Tibial nerve (tissue), 4 donors: ENCODE measurements at regions not wholly inside any gene's neighbourhood (a gene's known extent, or its start where the extent isn't known, plus 50 kb on each side); places are given as distances from the start of the nearest gene placed in this dataset.

Experiments
- DNase-seq, 2 donors: peaks; one replicate each; pipeline ENCODE4 v3.0.0-alpha.2; 2019; ENCODE audit warnings: low spot score in 2 of 2
- H3K27ac ChIP-seq, 4 donors: fragments of 200-600 bp; sonication (generic) in 3 of 4; one replicate each; pipeline ENCODE4 v1.5.1; 2017 to 2019; ENCODE audit warnings: mild to moderate bottlenecking in 1 of 4
- H3K27me3 ChIP-seq, 2 donors: fragments of 200-600 bp; sonication (generic) in 1 of 2; one replicate each; pipeline versions ENCODE4 v1.5.1 to v1.6.0; 2017 to 2019
- H3K36me3 ChIP-seq, 3 donors: fragments of 200-600 bp; sonication (generic); one replicate each; pipeline ENCODE4 v1.5.1; 2018 to 2019
- H3K4me1 ChIP-seq, 4 donors: fragments of 200-600 bp; sonication (generic) in 3 of 4; one replicate each; pipeline ENCODE4 v1.5.1; 2017 to 2019
- H3K4me3 ChIP-seq, 4 donors: fragments of 200-600 bp; sonication (generic) in 3 of 4; one replicate each; pipeline ENCODE4 v1.5.1; 2017 to 2019; ENCODE audit warnings: mild to moderate bottlenecking in 1 of 4, moderate library complexity in 1 of 4
- H3K9me3 ChIP-seq, 4 donors: fragments of 200-600 bp; sonication (generic) in 3 of 4; one replicate each; pipeline ENCODE4 v1.5.1; 2017 to 2019
- EP300 ChIP-seq, 2 donors: sonication (generic); formaldehyde crosslinking; IDR thresholded peaks; one replicate each; pipeline ENCODE4 v1.6.1; 2017; ENCODE audit warnings: antibody characterized with exemption in 2 of 2, mild to moderate bottlenecking in 1 of 2
- POLR2A ChIP-seq, 2 donors: fragments of 450-650 bp; IDR thresholded peaks; one replicate each; pipeline ENCODE4 v1.6.1; 2017; ENCODE audit warnings: antibody characterized with exemption in 2 of 2, mild to moderate bottlenecking in 2 of 2, moderate library complexity in 2 of 2
- WGBS, 2 donors: methylation state at CpG; one replicate each; pipeline ENCODE4 v1.1.5; 2018; 5-methylcytosine and 5-hydroxymethylcytosine counted together
- TF ChIP-seq, protein P1 (sequence below), 5 experiments: fragments of 200-600 bp in 3 of 5; fragments of 450-650 bp in 2 of 5; sonication (generic) in 3 of 5; IDR thresholded peaks; one replicate each; pipeline ENCODE4 v1.5.1; 2016 to 2019; ENCODE audit warnings: antibody characterized with exemption in 5 of 5, mild to moderate bottlenecking in 3 of 5, moderate library complexity in 2 of 5

- 54 to 56% methylated on average over 6 of the region's 6 CpGs for WGBS, 2 donors
- Histone ChIP-seq H3K4me3 (no peak overlapping the region), H3K27ac (no peak overlapping the region), H3K36me3 (no peaks in the 10 kb centered on the region), H3K27me3 (no peaks in the 10 kb centered on the region), H3K9me3 (peaks cover 0 to 7% (median 0%) of the 10 kb centered on the region in 4 donors), H3K4me1 (no peaks in the 10 kb centered on the region)
- no peak for DNase-seq
- TF ChIP-seq EP300 (IDR thresholded peaks at IDR 0.05) = no peak
- TF ChIP-seq POLR2A (IDR thresholded peaks at IDR 0.05) = no peak
- TF ChIP-seq, protein P1, sequence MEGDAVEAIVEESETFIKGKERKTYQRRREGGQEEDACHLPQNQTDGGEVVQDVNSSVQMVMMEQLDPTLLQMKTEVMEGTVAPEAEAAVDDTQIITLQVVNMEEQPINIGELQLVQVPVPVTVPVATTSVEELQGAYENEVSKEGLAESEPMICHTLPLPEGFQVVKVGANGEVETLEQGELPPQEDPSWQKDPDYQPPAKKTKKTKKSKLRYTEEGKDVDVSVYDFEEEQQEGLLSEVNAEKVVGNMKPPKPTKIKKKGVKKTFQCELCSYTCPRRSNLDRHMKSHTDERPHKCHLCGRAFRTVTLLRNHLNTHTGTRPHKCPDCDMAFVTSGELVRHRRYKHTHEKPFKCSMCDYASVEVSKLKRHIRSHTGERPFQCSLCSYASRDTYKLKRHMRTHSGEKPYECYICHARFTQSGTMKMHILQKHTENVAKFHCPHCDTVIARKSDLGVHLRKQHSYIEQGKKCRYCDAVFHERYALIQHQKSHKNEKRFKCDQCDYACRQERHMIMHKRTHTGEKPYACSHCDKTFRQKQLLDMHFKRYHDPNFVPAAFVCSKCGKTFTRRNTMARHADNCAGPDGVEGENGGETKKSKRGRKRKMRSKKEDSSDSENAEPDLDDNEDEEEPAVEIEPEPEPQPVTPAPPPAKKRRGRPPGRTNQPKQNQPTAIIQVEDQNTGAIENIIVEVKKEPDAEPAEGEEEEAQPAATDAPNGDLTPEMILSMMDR (IDR thresholded peaks at IDR 0.05) = no peak
Measured at GRCh38 chr13:109500146-109500773, 286.1 kb downstream of the IRS2 start.

- H3K9me3 ChIP-seq = no peaks in the 10 kb centered on the region
- H3K27ac ChIP-seq = no peak overlapping the region
- no peak for DNase-seq
- H3K4me3 ChIP-seq = no peak overlapping the region
- TF ChIP-seq POLR2A (IDR thresholded peaks at IDR 0.05) = no peak
- no peaks in the 10 kb centered on the region for H3K27me3 ChIP-seq
- no peaks in the 10 kb centered on the region for H3K4me1 ChIP-seq
- no peaks in the 10 kb centered on the region for H3K36me3 ChIP-seq
- 94 to 97% methylated on average over 10 of the region's 10 CpGs for WGBS, 2 donors
Measured at GRCh38 chr13:109497917-109498316, 288.5 kb downstream of the IRS2 start.

DNA sequence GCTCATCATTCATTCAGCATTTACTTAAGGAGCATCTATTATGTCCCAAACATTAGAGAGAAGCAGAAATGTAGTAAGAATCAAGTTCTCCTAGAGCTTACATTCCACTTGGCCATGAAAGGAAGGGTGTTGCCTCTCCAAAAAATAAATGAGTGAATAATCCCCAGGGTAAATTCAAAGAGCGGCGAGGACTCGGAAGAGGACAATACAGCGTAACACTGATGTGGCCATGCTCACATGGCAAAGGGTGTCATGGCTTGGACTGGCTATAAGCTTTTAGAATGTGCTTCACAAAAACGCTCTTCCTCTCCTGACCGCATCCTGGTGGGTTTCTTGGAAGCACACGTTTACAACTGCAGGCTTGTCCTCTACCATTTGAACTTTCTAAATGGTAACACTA lies 290.2 kb downstream of the IRS2 start:
- H3K36me3 ChIP-seq = no peaks in the 10 kb centered on the region
- no peaks in the 10 kb centered on the region for H3K4me1 ChIP-seq
- no peak for TF ChIP-seq POLR2A (IDR thresholded peaks at IDR 0.05)
- TF ChIP-seq EP300 (IDR thresholded peaks at IDR 0.05) = no peak
- TF ChIP-seq, protein P1 (IDR thresholded peaks at IDR 0.05) = no peak
- H3K9me3 ChIP-seq = no peaks in the 10 kb centered on the region
- no peaks in the 10 kb centered on the region for H3K27me3 ChIP-seq
- no peak overlapping the region for H3K4me3 ChIP-seq
- H3K27ac ChIP-seq = no peak overlapping the region
- 70 to 76% methylated on average over 7 of the region's 7 CpGs for WGBS, 2 donors
- DNase-seq = no peak

GRCh38 chr13:109494925-109495369 lies 291.4 kb downstream of the IRS2 start:
- no peak overlapping the region for H3K27ac ChIP-seq
- H3K27me3 ChIP-seq = no peaks in the 10 kb centered on the region
- H3K4me1 ChIP-seq = no peaks in the 10 kb centered on the region
- no peaks in the 10 kb centered on the region for H3K9me3 ChIP-seq
- TF ChIP-seq POLR2A (IDR thresholded peaks at IDR 0.05) (no peak), EP300 (IDR thresholded peaks at IDR 0.05) (no peak)
- TF ChIP-seq, protein P1 (IDR thresholded peaks at IDR 0.05) = no peak
- DNase-seq = no peak
- WGBS, 2 donors = 56 to 70% methylated on average over 9 of the region's 9 CpGs
- H3K36me3 ChIP-seq = no peaks in the 10 kb centered on the region
- no peak overlapping the region for H3K4me3 ChIP-seq

GRCh38 chr13:109485136-109485794 lies 301.1 kb downstream of the IRS2 start:
- no peak overlapping the region for H3K27ac ChIP-seq
- H3K36me3 ChIP-seq = no peaks in the 10 kb centered on the region
- no peaks in the 10 kb centered on the region for H3K27me3 ChIP-seq
- H3K9me3 ChIP-seq = no peaks in the 10 kb centered on the region
- no peak overlapping the region for H3K4me3 ChIP-seq
- TF ChIP-seq, protein P1 (IDR thresholded peaks at IDR 0.05) = no peak
- TF ChIP-seq POLR2A (IDR thresholded peaks at IDR 0.05) = no peak
- no peak for TF ChIP-seq EP300 (IDR thresholded peaks at IDR 0.05)
- no peaks in the 10 kb centered on the region for H3K4me1 ChIP-seq
- DNase-seq = no peak
- 87 to 91% methylated on average over 13 of the region's 13 CpGs for WGBS, 2 donors
